CD4-positive, alpha-beta T cell treated with Interleukin-4 for 1 hour (primary cell): ENCODE measurements at regions not wholly inside any gene's neighbourhood (a gene's known extent, or its start where the extent isn't known, plus 50 kb on each side); places are given as distances from the start of the nearest gene placed in this dataset.

ENCODE experiments used
- DNase-seq, 2 donors: peaks; one replicate each; pipeline ENCODE4 v3.0.0-alpha.2; 2020 to 2022

GRCh38 chr7:47636081-47636432, 54.1 kb upstream of the TNS3 start:
- no peak for DNase-seq

GRCh38 chr7:47635091-47636080, 53.5 kb upstream of the TNS3 start:
- DNase-seq, result no peak

GRCh38 chr7:47634273-47634672, 52.4 kb upstream of the TNS3 start:
- DNase-seq, result no peak

GRCh38 chr7:47633134-47633533, 51.2 kb upstream of the TNS3 start:
- DNase-seq, result no peak
